WTC11 (cell line): ENCODE measurements at regions not wholly inside any gene's neighbourhood (a gene's known extent, or its start where the extent isn't known, plus 50 kb on each side); places are given as distances from the start of the nearest gene placed in this dataset.

ENCODE experiments used
- ATAC-seq: fragments of 200-7000 bp; cut with Tn5 transposase; 2 replicates; pipeline ENCODE4 v1.10.0; 2021; ENCODE audit warnings: mild to moderate bottlenecking, moderate library complexity
- CTCF ChIA-PET: fragments of 300-600 bp; sonication (Branson Sonifier 250); formaldehyde crosslinking; loops from one replicate; lab custom pipeline; 2021; ENCODE audit warnings: antibody characterized with exemption; lab: Charles Lee
- POLR2A ChIA-PET: fragments of 350-600 bp; sonication (Branson Sonifier 250); formaldehyde crosslinking; loops from one replicate; lab custom pipeline; 2021; ENCODE audit warnings: antibody characterized with exemption; lab: Charles Lee
- DNase-seq: peaks from one replicate; pipeline ENCODE4 v3.0.0; 2021; ENCODE audit warnings: low spot score
- H3K27ac Mint-ChIP-seq: 2 replicates; pipeline ENCODE4 v1.8.0; 2021; ENCODE audit warnings: mixed read lengths
- H3K27me3 Mint-ChIP-seq: 2 replicates; pipeline ENCODE4 v1.8.0; 2021; ENCODE audit warnings: low read depth, mild to moderate bottlenecking, moderate library complexity, mixed read lengths
- H3K36me3 Mint-ChIP-seq: 2 replicates; pipeline ENCODE4 v1.8.0; 2021; ENCODE audit warnings: mixed read lengths
- H3K4me1 Mint-ChIP-seq: 2 replicates; pipeline ENCODE4 v1.8.0; 2022; ENCODE audit warnings: mixed read lengths
- H3K4me3 Mint-ChIP-seq: 2 replicates; pipeline ENCODE4 v1.8.0; 2021; ENCODE audit warnings: mild to moderate bottlenecking, moderate library complexity, mixed read lengths
- H3K9me3 Mint-ChIP-seq: 2 replicates; pipeline ENCODE4 v1.8.0; 2021; ENCODE audit warnings: mixed read lengths
- CREM ChIP-seq: sonication (generic); formaldehyde crosslinking; IDR thresholded peaks from 2 replicates; pipeline ENCODE4 v1.8.1; 2022; ENCODE audit warnings: mild to moderate bottlenecking, missing genetic modification reagents, moderate library complexity
- ELF4 ChIP-seq: sonication (generic); formaldehyde crosslinking; IDR thresholded peaks from 2 replicates; pipeline ENCODE4 v1.8.1; 2022; ENCODE audit warnings: low read depth, mild to moderate bottlenecking, moderate library complexity, missing genetic modification reagents
- FOXJ3 ChIP-seq: sonication (generic); formaldehyde crosslinking; IDR thresholded peaks from 2 replicates; pipeline ENCODE4 v1.9.0; 2021; ENCODE audit warnings: missing genetic modification reagents, mild to moderate bottlenecking, borderline replicate concordance
- GABPB1 ChIP-seq: sonication (generic); formaldehyde crosslinking; IDR thresholded peaks from 2 replicates; pipeline ENCODE4 v1.8.1; 2023; ENCODE audit warnings: mild to moderate bottlenecking, missing genetic modification reagents
- JAZF1 ChIP-seq: fragments of 250-450 bp; sonication (Bioruptor Pico); IDR thresholded peaks from 2 replicates; pipeline ENCODE4 v1.9.0; 2021; ENCODE audit warnings: moderate library complexity, mild to moderate bottlenecking, inconsistent platforms
- KAT7 ChIP-seq: sonication (generic); formaldehyde crosslinking; IDR thresholded peaks from 2 replicates; pipeline ENCODE4 v1.8.1; 2023; ENCODE audit warnings: missing genetic modification reagents, mild to moderate bottlenecking, borderline replicate concordance
- SMAD3 ChIP-seq: sonication (generic); formaldehyde crosslinking; IDR thresholded peaks from 2 replicates; pipeline ENCODE4 v1.8.0; 2022; ENCODE audit warnings: missing genetic modification reagents, mild to moderate bottlenecking, borderline replicate concordance
- TEAD1 ChIP-seq: sonication (generic); formaldehyde crosslinking; IDR thresholded peaks from 2 replicates; pipeline ENCODE4 v1.8.0; 2022; ENCODE audit warnings: mild to moderate bottlenecking, missing genetic modification reagents
- USF2 ChIP-seq: sonication (generic); formaldehyde crosslinking; IDR thresholded peaks from 2 replicates; pipeline ENCODE4 v1.8.1; 2023; ENCODE audit warnings: mild to moderate bottlenecking, missing genetic modification reagents, moderate library complexity
- ZMAT4 ChIP-seq: fragments of 250-450 bp; sonication (Bioruptor Pico); IDR thresholded peaks from 2 replicates; pipeline ENCODE4 v1.9.0; 2021; ENCODE audit warnings: mild to moderate bottlenecking
- ZNF121 ChIP-seq: sonication (generic); formaldehyde crosslinking; IDR thresholded peaks from 2 replicates; pipeline ENCODE4 v1.8.0; 2023; ENCODE audit warnings: missing genetic modification reagents
- ZNF671 ChIP-seq: fragments of 250-450 bp; sonication (Bioruptor Pico); IDR thresholded peaks from 2 replicates; pipeline ENCODE4 v1.8.0; 2021; ENCODE audit warnings: mild to moderate bottlenecking
- TF ChIP-seq, protein P1 (sequence below): sonication (generic); formaldehyde crosslinking; IDR thresholded peaks from 2 replicates; pipeline ENCODE4 v1.8.1; 2022; ENCODE audit warnings: low read depth, mild to moderate bottlenecking, moderate library complexity, missing genetic modification reagents, borderline replicate concordance
- TF ChIP-seq, protein P2 (sequence below): sonication (generic); formaldehyde crosslinking; IDR thresholded peaks from 2 replicates; pipeline ENCODE4 v1.8.1; 2023; ENCODE audit warnings: mild to moderate bottlenecking, missing genetic modification reagents, borderline replicate concordance
- TF ChIP-seq, protein P3 (sequence below): sonication (generic); formaldehyde crosslinking; IDR thresholded peaks from 2 replicates; pipeline ENCODE4 v1.8.0; 2023; ENCODE audit warnings: missing genetic modification reagents
- TF ChIP-seq, protein P4 (sequence below): sonication (generic); formaldehyde crosslinking; IDR thresholded peaks from 2 replicates; pipeline ENCODE4 v1.8.0; 2022; ENCODE audit warnings: mild to moderate bottlenecking, missing genetic modification reagents
- TF ChIP-seq, protein P5 (sequence below): fragments of 250-450 bp; sonication (Bioruptor Pico); IDR thresholded peaks from 2 replicates; pipeline ENCODE4 v1.9.0; 2021; ENCODE audit warnings: mild to moderate bottlenecking

GRCh38 chr6:130628862-130629261 is 198.3 kb upstream of the SMLR1 start:
- no peak overlapping the region for H3K27ac Mint-ChIP-seq
- H3K9me3 Mint-ChIP-seq = no peaks in the 10 kb centered on the region
- DNase-seq (no peak), ATAC-seq (no peak)
- no peaks in the 10 kb centered on the region for H3K36me3 Mint-ChIP-seq
- peaks cover 20% of the 10 kb centered on the region for H3K4me1 Mint-ChIP-seq
- peaks cover 21% of the 10 kb centered on the region for H3K27me3 Mint-ChIP-seq
- ChIA-PET CTCF (no interaction called here), POLR2A (no interaction called here)
- H3K4me3 Mint-ChIP-seq = no peak overlapping the region
- TF ChIP-seq, protein P1, sequence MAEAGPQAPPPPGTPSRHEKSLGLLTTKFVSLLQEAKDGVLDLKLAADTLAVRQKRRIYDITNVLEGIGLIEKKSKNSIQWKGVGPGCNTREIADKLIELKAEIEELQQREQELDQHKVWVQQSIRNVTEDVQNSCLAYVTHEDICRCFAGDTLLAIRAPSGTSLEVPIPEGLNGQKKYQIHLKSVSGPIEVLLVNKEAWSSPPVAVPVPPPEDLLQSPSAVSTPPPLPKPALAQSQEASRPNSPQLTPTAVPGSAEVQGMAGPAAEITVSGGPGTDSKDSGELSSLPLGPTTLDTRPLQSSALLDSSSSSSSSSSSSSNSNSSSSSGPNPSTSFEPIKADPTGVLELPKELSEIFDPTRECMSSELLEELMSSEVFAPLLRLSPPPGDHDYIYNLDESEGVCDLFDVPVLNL (CRISPR knock-in tag) = no peak
- no peak for TF ChIP-seq FOXJ3
- no peak for TF ChIP-seq ZMAT4 (CRISPR knock-in tag)
- no peak for TF ChIP-seq ELF4 (CRISPR knock-in tag)
- no peak for TF ChIP-seq JAZF1 (CRISPR knock-in tag)
- TF ChIP-seq, protein P2, sequence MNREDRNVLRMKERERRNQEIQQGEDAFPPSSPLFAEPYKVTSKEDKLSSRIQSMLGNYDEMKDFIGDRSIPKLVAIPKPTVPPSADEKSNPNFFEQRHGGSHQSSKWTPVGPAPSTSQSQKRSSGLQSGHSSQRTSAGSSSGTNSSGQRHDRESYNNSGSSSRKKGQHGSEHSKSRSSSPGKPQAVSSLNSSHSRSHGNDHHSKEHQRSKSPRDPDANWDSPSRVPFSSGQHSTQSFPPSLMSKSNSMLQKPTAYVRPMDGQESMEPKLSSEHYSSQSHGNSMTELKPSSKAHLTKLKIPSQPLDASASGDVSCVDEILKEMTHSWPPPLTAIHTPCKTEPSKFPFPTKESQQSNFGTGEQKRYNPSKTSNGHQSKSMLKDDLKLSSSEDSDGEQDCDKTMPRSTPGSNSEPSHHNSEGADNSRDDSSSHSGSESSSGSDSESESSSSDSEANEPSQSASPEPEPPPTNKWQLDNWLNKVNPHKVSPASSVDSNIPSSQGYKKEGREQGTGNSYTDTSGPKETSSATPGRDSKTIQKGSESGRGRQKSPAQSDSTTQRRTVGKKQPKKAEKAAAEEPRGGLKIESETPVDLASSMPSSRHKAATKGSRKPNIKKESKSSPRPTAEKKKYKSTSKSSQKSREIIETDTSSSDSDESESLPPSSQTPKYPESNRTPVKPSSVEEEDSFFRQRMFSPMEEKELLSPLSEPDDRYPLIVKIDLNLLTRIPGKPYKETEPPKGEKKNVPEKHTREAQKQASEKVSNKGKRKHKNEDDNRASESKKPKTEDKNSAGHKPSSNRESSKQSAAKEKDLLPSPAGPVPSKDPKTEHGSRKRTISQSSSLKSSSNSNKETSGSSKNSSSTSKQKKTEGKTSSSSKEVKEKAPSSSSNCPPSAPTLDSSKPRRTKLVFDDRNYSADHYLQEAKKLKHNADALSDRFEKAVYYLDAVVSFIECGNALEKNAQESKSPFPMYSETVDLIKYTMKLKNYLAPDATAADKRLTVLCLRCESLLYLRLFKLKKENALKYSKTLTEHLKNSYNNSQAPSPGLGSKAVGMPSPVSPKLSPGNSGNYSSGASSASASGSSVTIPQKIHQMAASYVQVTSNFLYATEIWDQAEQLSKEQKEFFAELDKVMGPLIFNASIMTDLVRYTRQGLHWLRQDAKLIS = no peak
- no peak for TF ChIP-seq TEAD1 (CRISPR knock-in tag)
- TF ChIP-seq KAT7 (CRISPR knock-in tag) = no peak
- TF ChIP-seq, protein P3, sequence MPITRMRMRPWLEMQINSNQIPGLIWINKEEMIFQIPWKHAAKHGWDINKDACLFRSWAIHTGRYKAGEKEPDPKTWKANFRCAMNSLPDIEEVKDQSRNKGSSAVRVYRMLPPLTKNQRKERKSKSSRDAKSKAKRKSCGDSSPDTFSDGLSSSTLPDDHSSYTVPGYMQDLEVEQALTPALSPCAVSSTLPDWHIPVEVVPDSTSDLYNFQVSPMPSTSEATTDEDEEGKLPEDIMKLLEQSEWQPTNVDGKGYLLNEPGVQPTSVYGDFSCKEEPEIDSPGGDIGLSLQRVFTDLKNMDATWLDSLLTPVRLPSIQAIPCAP (CRISPR knock-in tag) = no peak
- TF ChIP-seq ZNF121 = no peak
- TF ChIP-seq GABPB1 (CRISPR knock-in tag) = no peak
- TF ChIP-seq, protein P4, sequence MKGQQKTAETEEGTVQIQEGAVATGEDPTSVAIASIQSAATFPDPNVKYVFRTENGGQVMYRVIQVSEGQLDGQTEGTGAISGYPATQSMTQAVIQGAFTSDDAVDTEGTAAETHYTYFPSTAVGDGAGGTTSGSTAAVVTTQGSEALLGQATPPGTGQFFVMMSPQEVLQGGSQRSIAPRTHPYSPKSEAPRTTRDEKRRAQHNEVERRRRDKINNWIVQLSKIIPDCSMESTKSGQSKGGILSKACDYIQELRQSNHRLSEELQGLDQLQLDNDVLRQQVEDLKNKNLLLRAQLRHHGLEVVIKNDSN (CRISPR knock-in tag) = no peak
- no peak for TF ChIP-seq SMAD3
- TF ChIP-seq ZNF671 = no peak
- TF ChIP-seq CREM (CRISPR knock-in tag) = no peak
- TF ChIP-seq, protein P5, sequence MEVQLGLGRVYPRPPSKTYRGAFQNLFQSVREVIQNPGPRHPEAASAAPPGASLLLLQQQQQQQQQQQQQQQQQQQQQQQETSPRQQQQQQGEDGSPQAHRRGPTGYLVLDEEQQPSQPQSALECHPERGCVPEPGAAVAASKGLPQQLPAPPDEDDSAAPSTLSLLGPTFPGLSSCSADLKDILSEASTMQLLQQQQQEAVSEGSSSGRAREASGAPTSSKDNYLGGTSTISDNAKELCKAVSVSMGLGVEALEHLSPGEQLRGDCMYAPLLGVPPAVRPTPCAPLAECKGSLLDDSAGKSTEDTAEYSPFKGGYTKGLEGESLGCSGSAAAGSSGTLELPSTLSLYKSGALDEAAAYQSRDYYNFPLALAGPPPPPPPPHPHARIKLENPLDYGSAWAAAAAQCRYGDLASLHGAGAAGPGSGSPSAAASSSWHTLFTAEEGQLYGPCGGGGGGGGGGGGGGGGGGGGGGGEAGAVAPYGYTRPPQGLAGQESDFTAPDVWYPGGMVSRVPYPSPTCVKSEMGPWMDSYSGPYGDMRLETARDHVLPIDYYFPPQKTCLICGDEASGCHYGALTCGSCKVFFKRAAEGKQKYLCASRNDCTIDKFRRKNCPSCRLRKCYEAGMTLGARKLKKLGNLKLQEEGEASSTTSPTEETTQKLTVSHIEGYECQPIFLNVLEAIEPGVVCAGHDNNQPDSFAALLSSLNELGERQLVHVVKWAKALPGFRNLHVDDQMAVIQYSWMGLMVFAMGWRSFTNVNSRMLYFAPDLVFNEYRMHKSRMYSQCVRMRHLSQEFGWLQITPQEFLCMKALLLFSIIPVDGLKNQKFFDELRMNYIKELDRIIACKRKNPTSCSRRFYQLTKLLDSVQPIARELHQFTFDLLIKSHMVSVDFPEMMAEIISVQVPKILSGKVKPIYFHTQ (CRISPR knock-in tag) = no peak
- no peak for TF ChIP-seq USF2
